ENCODE measurements at regions not wholly inside any gene's neighbourhood (a gene's known extent, or its start where the extent isn't known, plus 50 kb on each side); places are given as distances from the start of the nearest gene placed in this dataset.

GRCh38 chr7:20896996-20897395, 110.3 kb upstream of the SP8 start:
- no peak overlapping the region for H3K4me3 ChIP-seq
- H3K9me3 ChIP-seq (ENCODE audit: low read depth), result no peaks in the 10 kb centered on the region
- H3K36me3 ChIP-seq, result no peaks in the 10 kb centered on the region
- no peak overlapping the region for H3K27ac ChIP-seq
- TF ChIP-seq CTCF (IDR thresholded peaks at IDR 0.05; ENCODE audit: low read depth, low read length), result no peak
- no peaks in the 10 kb centered on the region for H3K27me3 ChIP-seq
- no peaks in the 10 kb centered on the region for H3K4me1 ChIP-seq (ENCODE audit: low read depth)
- DNase-seq (ENCODE audit: low read depth in 1 of 2, low spot score in 1 of 2), result no peak

- DNase-seq (ENCODE audit: low read depth in 1 of 2, low spot score in 1 of 2), result no peak
- H3K4me1 ChIP-seq (ENCODE audit: low read depth), result no peaks in the 10 kb centered on the region
- no peaks in the 10 kb centered on the region for H3K27me3 ChIP-seq
- H3K36me3 ChIP-seq, result no peaks in the 10 kb centered on the region
- H3K9me3 ChIP-seq (ENCODE audit: low read depth), result no peaks in the 10 kb centered on the region
- no peak for TF ChIP-seq CTCF (IDR thresholded peaks at IDR 0.05; ENCODE audit: low read depth, low read length)
- no peak overlapping the region for H3K27ac ChIP-seq
- H3K4me3 ChIP-seq, result no peak overlapping the region
Observed at GRCh38 chr7:20906801-20907453, 120.2 kb upstream of the SP8 start.

- H3K27ac ChIP-seq, result no peak overlapping the region
Observed at GRCh38 chr7:20911081-20911480, 124.4 kb upstream of the SP8 start.

GRCh38 chr7:20913853-20914252, 127.2 kb upstream of the SP8 start:
- Histone ChIP-seq H3K36me3 (no peaks in the 10 kb centered on the region), H3K4me3 (no peak overlapping the region), H3K4me1 (ENCODE audit: low read depth) (no peaks in the 10 kb centered on the region), H3K9me3 (ENCODE audit: low read depth) (no peaks in the 10 kb centered on the region), H3K27me3 (no peaks in the 10 kb centered on the region), H3K27ac (no peak overlapping the region)
- TF ChIP-seq CTCF (IDR thresholded peaks at IDR 0.05; ENCODE audit: low read depth, low read length), result no peak
- no peak for DNase-seq (ENCODE audit: low read depth in 1 of 2, low spot score in 1 of 2)

More at GRCh38 chr7:20911081-20911480, 124.4 kb upstream of the SP8 start:
- Histone ChIP-seq H3K9me3 (ENCODE audit: low read depth) (no peaks in the 10 kb centered on the region), H3K4me3 (no peak overlapping the region), H3K27me3 (no peaks in the 10 kb centered on the region), H3K4me1 (ENCODE audit: low read depth) (no peaks in the 10 kb centered on the region), H3K36me3 (no peaks in the 10 kb centered on the region)
- no peak for DNase-seq (ENCODE audit: low read depth in 1 of 2, low spot score in 1 of 2)
- TF ChIP-seq CTCF (IDR thresholded peaks at IDR 0.05; ENCODE audit: low read depth, low read length), result no peak

GRCh38 chr7:20916311-20916710, 129.6 kb upstream of the SP8 start:
- Histone ChIP-seq H3K36me3 (no peaks in the 10 kb centered on the region), H3K4me1 (ENCODE audit: low read depth) (no peaks in the 10 kb centered on the region), H3K9me3 (ENCODE audit: low read depth) (no peaks in the 10 kb centered on the region), H3K4me3 (no peak overlapping the region), H3K27me3 (no peaks in the 10 kb centered on the region), H3K27ac (no peak overlapping the region)
- DNase-seq (ENCODE audit: low read depth in 1 of 2, low spot score in 1 of 2), result no peak
- no peak for TF ChIP-seq CTCF (IDR thresholded peaks at IDR 0.05; ENCODE audit: low read depth, low read length)
